H9 (cell line): ENCODE measurements at regions not wholly inside any gene's neighbourhood (a gene's known extent, or its start where the extent isn't known, plus 50 kb on each side); places are given as distances from the start of the nearest gene placed in this dataset.

ENCODE experiments used
- DNase-seq: peaks from one replicate; pipeline ENCODE4 v3.0.0-alpha.2; 2017
- H2AFZ ChIP-seq: one replicate; pipeline ENCODE4 v1.6.1; 2013; ENCODE audit warnings: mild to moderate bottlenecking, low read length, control low read depth, moderate library complexity
- H2AK5ac ChIP-seq: 2 replicates; pipeline ENCODE4 v1.6.1; 2013; ENCODE audit warnings: low read length, control low read depth, mixed read lengths; ENCODE audit not compliant: insufficient read length
- H2BK120ac ChIP-seq: one replicate; pipeline ENCODE4 v1.6.1; 2013; ENCODE audit warnings: low read depth, mild to moderate bottlenecking, low read length, control low read depth, inconsistent platforms; ENCODE audit not compliant: poor library complexity, severe bottlenecking
- H2BK12ac ChIP-seq: 2 replicates; pipeline ENCODE4 v1.6.1; 2013; ENCODE audit warnings: low read length, control low read depth, mixed read lengths, low read depth; ENCODE audit not compliant: insufficient read length
- H2BK15ac ChIP-seq: 2 replicates; pipeline ENCODE4 v1.6.1; 2013; ENCODE audit warnings: low read depth, low read length, control low read depth
- H2BK20ac ChIP-seq: one replicate; pipeline ENCODE4 v1.6.1; 2013; ENCODE audit warnings: low read depth, mild to moderate bottlenecking, low read length, control low read depth, inconsistent platforms; ENCODE audit not compliant: poor library complexity, severe bottlenecking
- H2BK5ac ChIP-seq: 2 replicates; pipeline ENCODE4 v1.6.1; 2013; ENCODE audit warnings: low read length, control low read depth, mixed read lengths; ENCODE audit not compliant: insufficient read length
- H3K14ac ChIP-seq: 2 replicates; pipeline ENCODE4 v1.6.1; 2013; ENCODE audit warnings: low read length, control low read depth; ENCODE audit not compliant: insufficient read depth
- H3K18ac ChIP-seq: 2 replicates; pipeline ENCODE4 v1.6.1; 2013; ENCODE audit warnings: low read depth, mild to moderate bottlenecking, mixed read lengths, low read length, control low read depth; ENCODE audit not compliant: insufficient read length
- H3K23ac ChIP-seq: 2 replicates; pipeline ENCODE4 v1.6.1; 2013; ENCODE audit warnings: low read length, control low read depth, mixed read lengths, low read depth; ENCODE audit not compliant: insufficient read length
- H3K23me2 ChIP-seq: 2 replicates; pipeline ENCODE4 v1.6.1; 2013; ENCODE audit warnings: low read depth, mild to moderate bottlenecking, mixed read lengths, low read length, control low read depth; ENCODE audit not compliant: insufficient read length, poor library complexity, severe bottlenecking
- H3K27ac ChIP-seq: 2 replicates; pipeline ENCODE4 v1.5.1; 2013; ENCODE audit warnings: low read length, control low read depth, mixed read lengths, low read depth; ENCODE audit not compliant: insufficient read length
- H3K27me3 ChIP-seq: 2 replicates; pipeline ENCODE4 v1.6.1; 2013; ENCODE audit warnings: low read length, control low read depth, inconsistent platforms; ENCODE audit not compliant: insufficient read depth
- H3K4ac ChIP-seq: 2 replicates; pipeline ENCODE4 v1.6.1; 2013; ENCODE audit warnings: low read depth, mild to moderate bottlenecking, control low read depth, inconsistent platforms, low read length, moderate library complexity
- H3K4me1 ChIP-seq: 2 replicates; pipeline ENCODE4 v1.6.1; 2013; ENCODE audit warnings: low read length, control low read depth, inconsistent platforms; ENCODE audit not compliant: insufficient read depth
- H3K4me2 ChIP-seq: 2 replicates; pipeline ENCODE4 v1.6.1; 2013; ENCODE audit warnings: low read length, control low read depth, mixed read lengths; ENCODE audit not compliant: insufficient read length, insufficient read depth
- H3K56ac ChIP-seq: 2 replicates; pipeline ENCODE4 v1.6.1; 2013; ENCODE audit warnings: low read depth, mild to moderate bottlenecking, mixed read lengths, low read length, control low read depth; ENCODE audit not compliant: insufficient read length
- H3K79me1 ChIP-seq: 2 replicates; pipeline ENCODE4 v1.6.1; 2013; ENCODE audit warnings: low read depth, mild to moderate bottlenecking, moderate library complexity, low read length, control low read depth, inconsistent platforms; ENCODE audit not compliant: insufficient read depth, poor library complexity, severe bottlenecking
- H3K79me2 ChIP-seq: 2 replicates; pipeline ENCODE4 v1.6.1; 2013; ENCODE audit warnings: low read length, control low read depth, inconsistent platforms; ENCODE audit not compliant: insufficient read depth
- H3K9ac ChIP-seq: 2 replicates; pipeline ENCODE4 v1.6.1; 2013; ENCODE audit warnings: low read length, control low read depth, mixed read lengths; ENCODE audit not compliant: insufficient read length; ENCODE audit errors: extremely low read depth
- H3K9me3 ChIP-seq: one replicate; pipeline ENCODE4 v1.6.1; 2013; ENCODE audit warnings: low read depth, low read length, inconsistent platforms; ENCODE audit not compliant: control insufficient read depth
- H3T11ph ChIP-seq: one replicate; pipeline ENCODE4 v1.6.1; 2013; ENCODE audit warnings: mild to moderate bottlenecking, low read length, control low read depth, inconsistent platforms
- H4K20me1 ChIP-seq: one replicate; pipeline ENCODE4 v1.6.1; 2013; ENCODE audit not compliant: control insufficient read depth, insufficient read length, insufficient read depth
- H4K5ac ChIP-seq: 2 replicates; pipeline ENCODE4 v1.6.1; 2013; ENCODE audit warnings: low read depth, mild to moderate bottlenecking, mixed read lengths, low read length, control low read depth; ENCODE audit not compliant: insufficient read length
- H4K8ac ChIP-seq: replicated peaks from 2 replicates; pipeline ENCODE4 v1.6.1; 2013; ENCODE audit warnings: low read length, control low read depth, mixed read lengths, low read depth; ENCODE audit not compliant: insufficient read length
- H4K91ac ChIP-seq: 2 replicates; pipeline ENCODE4 v1.6.1; 2013; ENCODE audit warnings: low read depth, mild to moderate bottlenecking, moderate library complexity, mixed read lengths, low read length, control low read depth; ENCODE audit not compliant: insufficient read length
- H3K27ac Mint-ChIP-seq, 3 experiments: 2 replicates in 2 of 3; 3 replicates in 1 of 3; pipeline ENCODE4 v1.8.0; 2020 to 2021; ENCODE audit warnings: mixed read lengths in 3 of 3, mild to moderate bottlenecking in 1 of 3, moderate library complexity in 1 of 3
- H3K27me3 Mint-ChIP-seq: 2 replicates; pipeline ENCODE4 v1.8.0; 2021; ENCODE audit warnings: low read depth, mild to moderate bottlenecking, moderate library complexity, mixed read lengths
- H3K36me3 Mint-ChIP-seq, 3 experiments: 2 replicates in 2 of 3; 3 replicates in 1 of 3; pipeline ENCODE4 v1.8.0; 2020 to 2021; ENCODE audit warnings: low read depth in 3 of 3, mixed read lengths in 3 of 3; ENCODE audit not compliant: insufficient read depth in 1 of 3
- H3K4me1 Mint-ChIP-seq, 2 experiments: 2 replicates each; pipeline ENCODE4 v1.8.0; 2020; ENCODE audit warnings: mixed read lengths in 2 of 2
- H3K4me3 Mint-ChIP-seq, 2 experiments: 2 replicates in 1 of 2; 3 replicates in 1 of 2; pipeline ENCODE4 v1.8.0; 2020 to 2021; ENCODE audit warnings: mild to moderate bottlenecking in 2 of 2, mixed read lengths in 2 of 2, moderate library complexity in 1 of 2
- H3K9me3 Mint-ChIP-seq, 2 experiments: 2 replicates in 1 of 2; 3 replicates in 1 of 2; pipeline ENCODE4 v1.8.0; 2020; ENCODE audit warnings: mild to moderate bottlenecking in 2 of 2, mixed read lengths in 2 of 2, moderate library complexity in 1 of 2
- CTCF ChIP-seq: fragments of 200-600 bp; sonication (generic); conservative IDR thresholded peaks from 3 replicates; pipeline ENCODE4 v1.8.0; 2021; ENCODE audit warnings: antibody characterized with exemption, mild to moderate bottlenecking
- WGBS: extraction: QIAGEN DNeasy Blood & Tissue Kit; methylation state at CpG from one replicate; pipeline ENCODE4 v1.1.7; 2013; ENCODE audit warnings: missing lambda C conversion rate, low lambda C conversion rate, mixed read lengths; ENCODE audit not compliant: insufficient read length; ENCODE audit errors: extremely low coverage; 5-methylcytosine and 5-hydroxymethylcytosine counted together

- Histone ChIP-seq H3K27me3 (no peaks in the 10 kb centered on the region), H3K79me1 (no peaks in the 10 kb centered on the region), H3K56ac (no peak overlapping the region), H3K23me2 (no peaks in the 10 kb centered on the region), H3K4me2 (no peak overlapping the region), H3K9me3 (no peaks in the 10 kb centered on the region), H3K4me1 (no peaks in the 10 kb centered on the region), H3T11ph (no peak overlapping the region), H4K5ac (no peak overlapping the region), H2BK5ac (no peak overlapping the region), H3K9ac (no peak overlapping the region), H3K23ac (no peak overlapping the region), H4K8ac (no peak overlapping the region), H2BK15ac (no peak overlapping the region), H4K91ac (no peak overlapping the region), H2BK20ac (no peak overlapping the region), H4K20me1 (no peaks in the 10 kb centered on the region), H3K18ac (no peak overlapping the region), H3K27ac (no peak overlapping the region), H2BK120ac (no peak overlapping the region), H3K4ac (no peak overlapping the region), H3K14ac (no peak overlapping the region), H3K79me2 (no peaks in the 10 kb centered on the region), H2AK5ac (no peak overlapping the region), H2AFZ (no peak overlapping the region), H2BK12ac (no peak overlapping the region)
- no peak for TF ChIP-seq CTCF
- H3K27me3 Mint-ChIP-seq, result no peaks in the 10 kb centered on the region
- peak overlapping the region in 1 of 3 experiments; percentile 76; a peak in 1 of 7 replicates for H3K27ac Mint-ChIP-seq
- WGBS, result no CpG with 5 or more reads among the region's 2 CpGs
- H3K4me3 Mint-ChIP-seq, result no peak overlapping the region
- DNase-seq, result no peak
- H3K9me3 Mint-ChIP-seq, result no peaks in the 10 kb centered on the region
- peaks cover 3% of the 10 kb centered on the region in 2 experiments; a peak in 1 of 4 replicates for H3K4me1 Mint-ChIP-seq
- no peaks in the 10 kb centered on the region for H3K36me3 Mint-ChIP-seq
Observed at GRCh38 chr9:73434826-73435225, 283.2 kb downstream of the ANXA1 start.
